Tibial artery (tissue), 4 donors: ENCODE measurements at regions not wholly inside any gene's neighbourhood (a gene's known extent, or its start where the extent isn't known, plus 50 kb on each side); places are given as distances from the start of the nearest gene placed in this dataset.

Experiments
- DNase-seq, 2 donors: peaks; one replicate each; pipeline ENCODE4 v3.0.0-alpha.2; 2019
- H3K27ac ChIP-seq, 2 donors: fragments of 200-600 bp; sonication (generic) in 1 of 2; 1 replicate in 1 of 2; 2 replicates in 1 of 2; pipeline ENCODE4 v1.5.1; 2018 to 2019; ENCODE audit warnings: mild to moderate bottlenecking in 1 of 2
- H3K27me3 ChIP-seq, 2 donors: fragments of 200-600 bp; sonication (generic) in 1 of 2; one replicate each; pipeline versions ENCODE4 v1.5.1 to v1.6.0; 2016 to 2019
- H3K36me3 ChIP-seq, 3 donors: fragments of 200-600 bp; sonication (generic) in 2 of 3; one replicate each; pipeline ENCODE4 v1.5.1; 2016 to 2019; ENCODE audit warnings: mild to moderate bottlenecking in 2 of 3
- H3K4me1 ChIP-seq, 4 donors: fragments of 200-600 bp; sonication (generic) in 2 of 4; 1 replicate in 3 of 4; 2 replicates in 1 of 4; pipeline ENCODE4 v1.5.1; 2016 to 2019
- H3K4me3 ChIP-seq, 2 donors: fragments of 200-600 bp; sonication (generic) in 1 of 2; 1 replicate in 1 of 2; 2 replicates in 1 of 2; pipeline ENCODE4 v1.5.1; 2018 to 2019; ENCODE audit warnings: mild to moderate bottlenecking in 2 of 2
- H3K9me3 ChIP-seq, 3 donors: fragments of 200-600 bp; sonication (generic) in 1 of 3; one replicate each; pipeline ENCODE4 v1.5.1; 2016 to 2019
- CTCF ChIP-seq, 2 experiments: fragments of 200-600 bp in 1 of 2; fragments of 450-650 bp in 1 of 2; IDR thresholded peaks; one replicate each; pipeline ENCODE4 v1.5.1; 2017 to 2019; ENCODE audit warnings: antibody characterized with exemption in 2 of 2, mild to moderate bottlenecking in 1 of 2, moderate library complexity in 1 of 2
- intact Hi-C: fragments of 100-400 bp; cut with DNase I; formaldehyde crosslinking; loops from one replicate; pipeline ENCODE4 v1.15.0; 2023; ENCODE audit warnings: low total_unique reads

GRCh38 chr15:66962522-66962921, 102.9 kb upstream of the SMAD3 start:
- DNase-seq: no peak
- H3K4me3 ChIP-seq: no peak overlapping the region
- no peaks in the 10 kb centered on the region for H3K36me3 ChIP-seq
- no peak for TF ChIP-seq CTCF (IDR thresholded peaks at IDR 0.05)
- H3K27me3 ChIP-seq: peaks cover 0 to 3% of the 10 kb centered on the region in 2 donors
- no peaks in the 10 kb centered on the region for H3K4me1 ChIP-seq
- H3K27ac ChIP-seq: no peak overlapping the region
- intact Hi-C loops: no loop called here
- H3K9me3 ChIP-seq: no peaks in the 10 kb centered on the region

- Histone ChIP-seq H3K9me3 (no peaks in the 10 kb centered on the region), H3K27ac (no peak overlapping the region), H3K36me3 (no peaks in the 10 kb centered on the region), H3K4me1 (no peaks in the 10 kb centered on the region), H3K4me3 (no peak overlapping the region), H3K27me3 (peaks cover 0 to under 1% of the 10 kb centered on the region in 2 donors)
- intact Hi-C loops: no loop called here
- peak in 1 of 2 donors; percentile 50 for DNase-seq
- TF ChIP-seq CTCF (IDR thresholded peaks at IDR 0.05): no peak
Measured at GRCh38 chr15:66963084-66963483, 102.3 kb upstream of the SMAD3 start.

GRCh38 chr15:66963710-66964109, 101.7 kb upstream of the SMAD3 start:
- DNase-seq: no peak
- Histone ChIP-seq H3K4me1 (no peaks in the 10 kb centered on the region), H3K27me3 (no peaks in the 10 kb centered on the region), H3K9me3 (no peaks in the 10 kb centered on the region), H3K27ac (no peak overlapping the region), H3K4me3 (no peak overlapping the region), H3K36me3 (no peaks in the 10 kb centered on the region)
- no peak for TF ChIP-seq CTCF (IDR thresholded peaks at IDR 0.05)
- intact Hi-C loops: no loop called here

GRCh38 chr15:66964111-66964738, 101.2 kb upstream of the SMAD3 start:
- intact Hi-C loops: no loop called here
- Histone ChIP-seq H3K4me3 (no peak overlapping the region), H3K36me3 (no peaks in the 10 kb centered on the region), H3K27ac (no peak overlapping the region), H3K27me3 (no peaks in the 10 kb centered on the region), H3K4me1 (no peaks in the 10 kb centered on the region), H3K9me3 (no peaks in the 10 kb centered on the region)
- TF ChIP-seq CTCF (IDR thresholded peaks at IDR 0.05): no peak
- peak in 1 of 2 donors; percentile 19 for DNase-seq

- H3K27me3 ChIP-seq: no peaks in the 10 kb centered on the region
- intact Hi-C loops: no loop called here
Measured at GRCh38 chr15:66964791-66965190, 100.6 kb upstream of the SMAD3 start.

More at GRCh38 chr15:66964791-66965190, 100.6 kb upstream of the SMAD3 start:
- no peak for TF ChIP-seq CTCF (IDR thresholded peaks at IDR 0.05)
- H3K36me3 ChIP-seq: no peaks in the 10 kb centered on the region
- no peaks in the 10 kb centered on the region for H3K9me3 ChIP-seq
- DNase-seq: peak in 1 of 2 donors; percentile 51
- no peak overlapping the region for H3K4me3 ChIP-seq
- H3K4me1 ChIP-seq: no peaks in the 10 kb centered on the region
- no peak overlapping the region for H3K27ac ChIP-seq
